NCI-H510A (cell line): ENCODE measurements at regions not wholly inside any gene's neighbourhood (a gene's known extent, or its start where the extent isn't known, plus 50 kb on each side); places are given as distances from the start of the nearest gene placed in this dataset.

Experiments used
- DNase-seq: peaks from one replicate; lab custom pipeline; 2025; lab: John Stamatoyannopoulos, UW

DNA sequence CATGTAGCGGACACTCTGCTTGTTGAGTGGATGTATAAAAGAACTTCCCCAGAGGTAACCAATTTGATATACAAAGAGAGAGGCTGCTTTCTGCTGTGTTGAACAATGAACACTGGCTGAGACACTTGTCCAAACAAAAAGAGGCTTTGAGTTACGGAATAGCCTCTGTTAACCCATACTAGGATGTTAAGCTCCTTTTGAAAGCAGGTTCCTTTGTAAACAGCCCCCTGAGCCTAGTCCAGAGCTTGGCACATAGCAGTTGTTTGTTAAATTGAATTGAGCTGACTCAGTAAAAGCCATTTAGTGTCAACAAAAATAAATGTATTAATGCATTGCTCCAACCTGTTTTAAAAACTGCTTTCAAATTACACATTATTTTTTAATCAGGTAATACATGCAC, 200.1 kb downstream of the MZT1 start:
- no peak for DNase-seq

DNA sequence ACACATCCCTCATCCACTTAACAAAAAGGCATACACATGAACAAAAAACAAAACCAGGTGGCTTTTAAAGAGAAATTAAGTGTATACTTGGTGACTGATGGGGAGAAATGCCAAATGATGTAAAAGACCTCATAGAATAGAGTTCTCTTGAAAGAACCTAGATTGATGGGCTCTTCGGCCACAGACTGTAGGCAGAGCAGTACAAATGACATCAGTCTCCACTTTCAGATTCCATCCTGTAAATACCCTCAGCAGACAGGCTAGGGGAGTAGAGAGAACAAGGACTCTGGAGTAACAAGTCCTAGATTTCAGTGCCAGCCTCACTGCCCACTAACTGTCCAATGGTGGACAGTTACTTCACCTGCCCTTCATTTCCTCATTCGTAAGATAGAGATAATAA, 203.8 kb downstream of the MZT1 start:
- DNase-seq = no peak

DNA sequence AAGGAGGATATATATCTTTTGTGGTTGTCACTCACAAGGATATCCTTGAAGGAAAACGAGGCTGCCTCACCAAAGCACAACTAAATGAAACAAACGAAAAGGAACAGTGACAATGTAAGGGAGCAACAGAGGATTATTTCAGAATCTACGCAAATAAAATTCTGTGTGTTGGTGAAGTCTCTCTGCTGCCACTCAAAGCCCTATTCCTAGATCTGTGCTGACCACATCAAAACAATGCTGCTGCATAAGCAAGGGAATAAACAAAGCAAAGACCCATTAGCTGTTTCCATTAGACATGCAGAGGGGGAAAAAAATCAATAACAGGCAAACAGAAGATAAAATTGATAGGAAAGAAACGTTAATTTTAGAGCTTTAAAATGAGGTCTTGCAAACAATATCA, 204.4 kb downstream of the MZT1 start:
- no peak for DNase-seq

DNA sequence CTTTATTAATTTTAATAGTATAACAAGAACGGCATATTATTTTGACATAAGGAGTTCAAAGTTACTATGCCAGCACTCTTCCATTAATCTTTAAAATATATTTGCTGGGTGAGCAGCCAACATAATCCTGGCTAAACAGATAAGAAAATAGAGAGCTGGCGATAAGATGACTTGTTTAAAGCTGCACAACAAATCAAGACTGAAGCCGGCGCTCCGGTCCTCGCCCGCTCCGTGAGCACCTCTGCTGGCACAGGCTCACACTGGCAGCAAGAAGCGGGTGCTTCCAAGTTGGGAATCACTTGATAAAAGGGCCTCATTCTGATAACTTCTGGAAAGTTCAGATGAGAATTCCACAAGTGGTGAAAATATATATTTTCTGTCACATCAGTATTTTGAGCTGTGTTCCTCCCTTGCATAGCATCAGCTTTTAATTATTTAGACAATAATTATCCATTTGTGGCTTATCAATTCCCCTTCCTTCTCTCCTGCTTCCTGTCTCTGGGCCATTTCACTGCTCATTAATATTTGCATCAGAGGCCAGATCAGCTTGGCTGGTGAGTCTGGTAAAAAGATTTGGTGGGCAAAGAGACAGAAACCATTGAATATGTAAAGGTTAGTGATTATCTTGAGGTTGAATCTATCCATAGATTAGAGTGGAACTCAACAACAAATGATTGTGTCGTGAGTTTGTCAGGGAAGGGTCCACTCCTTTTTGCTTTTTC, 205.3 kb downstream of the MZT1 start:
- no peak for DNase-seq

DNA sequence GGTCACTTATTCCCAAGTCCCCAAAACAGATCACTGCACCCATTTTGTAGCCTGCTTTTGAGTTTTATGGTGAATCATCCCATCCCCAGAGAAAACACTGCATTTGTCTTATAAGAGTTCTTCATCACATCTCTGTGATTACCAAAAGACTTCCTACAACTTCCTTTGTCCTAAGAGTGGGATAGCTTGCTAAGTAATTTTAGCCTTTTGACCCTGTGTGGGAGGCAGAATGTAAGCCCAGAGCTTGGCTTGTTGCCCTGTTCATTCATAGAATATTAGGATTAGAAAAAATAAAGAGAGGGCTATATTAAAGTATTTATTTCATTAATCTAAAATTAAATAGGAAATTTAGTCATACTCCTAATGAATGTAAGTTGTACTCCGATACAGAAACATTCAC, 213.3 kb downstream of the MZT1 start:
- DNase-seq = no peak

DNA sequence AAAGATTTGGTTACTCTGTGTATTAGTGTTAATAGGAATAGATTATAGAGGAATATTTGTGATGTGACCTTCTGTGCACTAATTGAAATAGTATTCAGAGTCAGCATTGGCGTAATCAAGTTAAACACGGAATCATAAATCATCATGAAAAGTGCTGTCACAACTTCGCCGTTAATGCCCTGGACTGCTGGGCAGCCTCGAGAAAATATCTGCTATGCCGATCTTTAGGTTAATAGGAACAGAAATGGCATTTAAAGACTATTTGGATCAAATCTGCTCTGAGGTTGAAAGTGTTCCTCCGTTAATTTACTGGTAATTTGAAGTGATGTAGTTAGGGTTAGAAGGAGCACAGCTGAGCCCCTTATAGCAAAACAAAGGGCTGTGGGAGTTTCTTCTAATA, 219.0 kb downstream of the MZT1 start:
- DNase-seq = no peak

DNA sequence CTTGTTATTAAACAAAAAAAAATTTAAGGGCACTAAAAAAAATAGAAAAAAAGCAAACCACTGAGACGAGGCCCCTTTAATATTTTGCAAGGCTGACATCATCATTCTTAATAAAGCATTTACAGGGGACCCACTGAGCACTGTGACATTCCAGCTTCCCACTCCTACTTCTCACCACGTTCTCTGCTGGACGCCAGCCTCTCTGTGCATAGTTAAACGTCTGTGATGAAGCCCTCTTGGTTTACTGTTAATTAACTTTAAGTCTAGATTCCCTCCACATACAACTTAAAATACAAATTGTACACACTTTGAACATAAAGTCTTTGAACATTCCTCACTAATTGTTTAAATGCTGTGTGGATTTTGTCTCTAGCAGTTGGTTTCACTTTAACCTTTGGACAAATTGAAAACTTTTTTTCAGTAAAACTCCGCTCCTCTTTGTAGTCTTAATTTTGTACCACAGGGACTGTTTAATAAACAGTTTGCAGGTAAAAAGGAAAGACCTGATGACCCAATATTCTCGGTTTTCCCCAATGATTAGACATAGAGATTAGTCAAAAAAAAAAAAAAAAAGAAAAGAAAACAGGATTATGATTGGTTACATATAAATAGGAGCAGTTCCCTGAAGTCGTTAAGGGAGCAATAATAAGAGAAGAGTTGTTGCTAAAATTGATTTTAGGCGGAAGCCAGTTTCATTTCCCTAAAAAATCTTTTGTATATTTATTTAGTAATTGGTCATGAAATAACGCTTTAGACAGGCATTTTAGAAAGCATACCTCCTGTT, 219.8 kb downstream of the MZT1 start:
- DNase-seq = no peak

DNA sequence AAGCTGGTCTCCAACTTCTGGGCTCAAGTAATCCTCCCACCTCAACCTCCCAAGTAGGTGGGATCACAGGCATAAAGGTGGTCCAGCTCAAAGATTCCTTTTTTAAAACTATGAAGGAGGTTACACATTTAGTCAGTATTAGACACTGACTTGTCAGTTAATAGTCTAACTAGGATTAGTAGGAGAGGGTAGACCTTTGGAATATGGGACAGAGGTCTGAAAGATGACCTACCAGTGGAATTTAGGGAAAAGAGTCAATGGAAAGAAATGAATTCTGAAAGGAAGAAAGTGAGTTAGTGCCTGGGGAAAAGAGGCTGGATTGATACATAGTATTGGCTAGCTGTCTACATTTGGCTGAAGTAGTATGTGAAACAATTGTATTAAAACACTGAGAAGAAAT, 220.7 kb downstream of the MZT1 start:
- no peak for DNase-seq

DNA sequence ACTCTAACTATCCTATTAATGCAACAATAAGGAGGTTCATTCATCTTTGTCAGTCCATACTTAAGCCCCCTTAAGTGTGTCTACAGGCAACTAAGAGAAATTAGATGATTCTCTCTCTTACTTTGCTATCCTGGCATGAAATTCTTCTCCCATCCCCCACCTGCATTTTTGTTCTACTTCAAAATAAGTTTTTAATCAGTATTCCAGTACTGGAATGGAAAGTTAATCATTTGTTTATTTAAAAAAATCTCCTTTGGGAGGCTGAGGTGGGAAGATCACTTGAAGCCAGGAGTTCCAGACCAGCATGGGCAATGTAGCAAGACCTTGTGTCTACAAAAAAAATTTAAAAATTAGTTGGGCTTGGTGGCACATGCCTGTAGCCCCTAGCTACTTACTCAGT, 222.1 kb downstream of the MZT1 start:
- no peak for DNase-seq

DNA sequence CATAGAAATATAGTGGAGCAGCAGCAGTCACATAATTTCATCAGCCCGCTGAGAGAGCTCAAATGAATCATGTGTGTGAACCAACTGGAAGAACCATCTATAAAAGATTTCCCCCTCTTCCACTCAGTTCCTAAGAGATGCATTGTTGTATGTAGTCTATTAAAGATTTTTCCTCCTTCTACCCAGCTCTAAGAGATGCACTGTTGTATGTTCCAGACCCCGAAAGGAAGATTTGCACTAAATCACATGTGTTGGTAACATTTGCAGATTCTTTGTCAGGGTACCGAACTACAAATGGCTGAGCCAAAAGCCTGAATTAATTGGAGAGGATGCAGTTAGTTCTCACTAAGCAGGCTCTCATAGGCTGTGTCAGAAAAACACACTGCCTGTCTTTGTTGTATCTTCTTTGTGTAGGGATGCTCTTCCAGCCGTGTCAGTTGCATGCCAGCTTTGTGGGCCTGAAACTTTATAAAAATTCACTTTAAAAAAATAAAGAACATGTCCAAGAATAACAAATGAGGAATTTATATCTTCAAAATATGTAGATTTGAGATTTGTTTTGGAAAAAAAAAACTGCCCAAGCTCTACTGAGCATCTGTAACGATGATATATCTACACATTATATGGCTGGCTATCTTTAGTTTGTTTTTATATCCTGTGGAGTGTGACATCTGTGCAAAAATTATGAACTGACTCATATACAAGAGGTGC, 223.1 kb downstream of the MZT1 start:
- DNase-seq = no peak

DNA sequence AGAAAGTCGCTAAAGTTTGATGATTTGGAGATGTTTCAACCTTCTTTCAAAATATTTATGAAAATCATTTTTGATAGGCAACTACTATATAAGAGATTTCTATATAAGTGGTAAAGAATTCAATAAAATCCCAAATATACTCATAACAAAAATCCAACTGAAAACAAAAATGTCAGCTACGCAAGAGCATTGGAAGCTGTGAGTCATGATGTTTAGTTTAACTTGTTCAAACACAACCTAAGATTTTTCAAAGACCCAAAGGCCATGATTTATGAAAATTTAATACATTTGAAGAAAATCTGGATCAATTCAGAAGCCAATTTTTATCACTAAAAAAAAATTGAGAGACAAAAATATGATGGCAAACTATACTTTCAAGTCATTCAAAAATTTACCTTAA, 226.6 kb downstream of the MZT1 start:
- DNase-seq = no peak

DNA sequence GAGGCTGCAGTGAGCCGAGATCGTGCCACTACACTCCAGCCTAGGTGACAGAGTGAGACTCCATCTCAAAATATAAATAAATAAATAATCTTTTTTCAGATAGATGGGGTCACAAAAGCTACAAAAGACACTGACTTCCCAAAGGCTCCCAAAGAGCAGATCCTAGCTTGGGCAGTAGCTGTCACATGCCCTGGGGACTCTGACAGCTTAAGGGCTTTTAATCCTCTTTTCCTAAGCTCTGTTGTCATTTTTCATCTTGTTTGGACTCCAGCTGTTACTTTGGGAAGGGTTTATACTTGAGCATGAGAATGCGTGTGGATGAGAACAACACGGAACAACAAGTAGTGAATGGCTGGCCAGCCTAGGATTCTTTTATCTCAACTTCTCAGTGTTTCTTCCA, 231.7 kb downstream of the MZT1 start:
- no peak for DNase-seq

DNA sequence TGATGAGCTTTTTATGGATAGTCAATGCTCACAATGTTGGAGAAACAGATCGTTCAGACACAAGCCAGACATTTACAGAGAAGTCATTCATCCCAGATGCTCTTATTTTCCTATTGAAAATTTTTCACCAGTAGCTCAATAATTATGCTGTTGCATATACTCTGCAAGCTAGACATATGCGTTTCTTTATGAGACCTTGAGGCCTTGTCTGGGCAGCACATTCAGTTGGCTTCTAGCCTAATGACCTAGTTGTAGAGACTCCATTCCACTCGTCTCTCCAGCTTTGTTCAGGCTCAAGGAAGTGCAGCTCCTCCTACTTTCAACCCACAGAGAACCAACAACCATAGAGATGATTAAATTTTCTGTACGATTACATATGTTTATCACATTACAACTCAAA, 237.7 kb downstream of the MZT1 start:
- no peak for DNase-seq

DNA sequence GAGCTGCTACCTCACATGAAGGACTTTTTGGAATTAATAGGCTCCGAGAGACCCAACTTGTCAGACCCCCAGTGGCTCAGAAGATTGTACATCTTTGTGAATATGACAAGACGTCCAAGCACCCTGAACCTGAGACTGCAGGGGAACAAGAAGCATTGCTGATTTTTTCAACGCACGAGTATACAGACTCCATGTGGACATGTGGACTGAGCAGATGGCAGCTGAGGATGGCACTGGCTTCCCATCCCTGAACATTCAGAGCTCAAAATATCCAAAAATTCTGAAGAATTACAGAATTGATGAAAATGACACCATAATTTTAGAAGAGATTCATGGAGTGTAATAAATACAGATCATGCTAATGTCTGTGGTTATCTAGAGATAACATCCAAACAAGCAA, 254.1 kb downstream of the MZT1 start:
- no peak for DNase-seq

DNA sequence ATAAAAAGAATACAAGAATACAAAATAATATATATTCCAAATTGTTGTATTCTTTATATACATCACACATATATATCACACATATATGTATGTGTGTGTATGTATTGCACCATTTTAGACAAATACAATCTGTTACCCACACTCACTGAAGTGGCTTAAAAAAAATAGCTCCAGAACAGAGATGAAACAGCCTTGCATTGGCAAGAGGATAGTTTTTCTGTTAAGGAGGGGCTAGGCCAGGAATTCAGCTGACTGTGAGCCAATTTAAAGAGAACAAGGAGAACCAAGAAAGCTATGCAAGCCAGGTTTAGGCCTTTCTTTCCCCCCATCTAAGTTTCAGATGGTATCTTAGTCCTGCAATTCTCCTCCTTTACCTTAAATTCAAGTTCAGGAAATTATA, 257.5 kb downstream of the MZT1 start:
- DNase-seq = no peak

DNA sequence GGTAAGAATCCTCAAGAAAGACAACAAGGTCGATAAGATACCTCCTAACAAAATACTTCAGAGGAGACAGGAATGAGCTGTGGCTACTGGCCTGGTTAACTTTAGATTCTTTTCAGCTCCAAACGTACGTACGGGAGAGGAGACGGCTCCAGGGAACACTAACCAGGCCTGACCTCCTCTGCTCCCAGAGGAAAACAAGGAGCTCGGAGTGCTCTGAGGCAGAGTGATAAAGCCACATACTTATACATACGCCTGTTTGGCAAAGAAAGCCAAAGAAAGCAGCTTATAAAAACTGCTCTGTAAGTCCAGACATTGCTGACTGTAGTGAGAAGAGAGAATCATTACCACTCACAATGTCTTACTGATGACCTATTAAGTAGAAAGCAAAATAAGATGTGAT, 263.9 kb downstream of the MZT1 start:
- DNase-seq = no peak

DNA sequence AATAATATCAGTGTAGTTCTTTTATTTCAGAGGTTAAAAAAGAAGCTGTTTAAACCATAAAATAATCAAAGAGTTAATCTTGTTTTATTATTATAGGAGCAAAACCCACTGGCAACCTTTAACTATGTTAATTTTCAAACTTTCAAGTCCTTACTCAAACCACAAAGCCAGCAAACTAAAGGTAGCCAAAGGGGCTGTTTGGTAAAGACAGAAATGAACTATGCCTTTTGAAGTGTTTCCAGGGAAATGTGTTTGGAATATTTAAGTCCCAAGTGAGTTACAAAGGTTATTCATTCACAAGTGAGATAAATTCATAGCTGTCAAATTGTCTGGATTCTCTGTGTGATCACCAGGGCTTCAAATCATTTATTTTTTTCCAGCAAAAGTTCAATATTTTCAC, 264.7 kb downstream of the MZT1 start:
- no peak for DNase-seq

DNA sequence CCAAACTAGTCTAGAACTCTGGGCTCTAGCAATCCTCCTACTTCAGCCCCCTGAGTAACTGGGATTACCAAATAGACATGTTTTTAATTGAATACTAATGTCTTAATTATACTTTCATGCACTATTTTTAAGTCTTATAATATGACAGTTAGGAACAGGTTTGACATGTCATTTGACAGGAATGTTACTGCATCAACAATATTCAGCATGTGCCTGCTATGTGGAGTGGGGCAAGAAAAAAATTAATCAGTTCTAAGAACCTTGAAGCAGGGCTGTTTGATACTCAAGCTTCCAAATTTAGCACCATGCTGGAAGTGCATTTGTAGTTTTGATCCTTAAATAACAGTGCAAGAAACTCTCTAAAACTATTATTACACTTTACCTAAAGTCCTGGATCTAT, 265.3 kb downstream of the MZT1 start:
- DNase-seq = no peak

DNA sequence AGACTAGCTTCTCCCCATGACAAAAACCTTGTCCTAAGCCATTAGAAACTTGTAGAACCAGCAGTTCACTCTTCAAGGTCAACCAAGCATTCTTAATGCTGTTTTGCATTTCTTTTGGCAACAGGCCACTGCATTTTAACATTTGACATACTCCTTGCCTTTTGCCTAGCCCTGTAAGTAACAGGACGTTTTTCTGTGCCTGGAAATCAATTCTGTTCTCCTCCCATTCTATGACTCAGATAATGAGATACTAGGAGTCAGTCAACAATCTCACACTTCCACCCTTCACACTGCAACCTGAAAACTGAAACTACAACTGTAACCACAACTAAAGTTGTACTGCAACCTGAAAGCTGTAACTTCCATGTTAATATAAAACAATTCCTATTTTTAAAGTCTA, 268.7 kb downstream of the MZT1 start:
- DNase-seq = no peak

DNA sequence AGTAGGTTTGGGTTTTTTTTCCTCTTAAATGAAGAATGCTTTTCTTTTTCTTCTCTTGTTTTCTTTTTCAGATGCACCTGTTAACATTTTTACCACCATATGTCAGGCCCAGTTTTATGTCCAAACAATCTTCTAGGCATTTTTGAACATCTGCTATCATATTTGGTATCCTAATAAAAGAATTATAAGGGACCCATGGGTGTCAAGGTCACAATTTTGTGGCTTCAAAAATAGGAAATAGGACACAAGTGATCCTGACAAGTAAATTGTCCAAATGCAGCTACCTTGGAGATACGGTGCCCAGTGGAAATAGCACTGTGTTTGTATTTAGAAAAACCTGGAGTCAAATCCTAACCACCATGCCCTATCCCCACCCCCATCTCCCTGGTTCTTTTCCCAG, 270.3 kb downstream of the MZT1 start:
- no peak for DNase-seq

DNA sequence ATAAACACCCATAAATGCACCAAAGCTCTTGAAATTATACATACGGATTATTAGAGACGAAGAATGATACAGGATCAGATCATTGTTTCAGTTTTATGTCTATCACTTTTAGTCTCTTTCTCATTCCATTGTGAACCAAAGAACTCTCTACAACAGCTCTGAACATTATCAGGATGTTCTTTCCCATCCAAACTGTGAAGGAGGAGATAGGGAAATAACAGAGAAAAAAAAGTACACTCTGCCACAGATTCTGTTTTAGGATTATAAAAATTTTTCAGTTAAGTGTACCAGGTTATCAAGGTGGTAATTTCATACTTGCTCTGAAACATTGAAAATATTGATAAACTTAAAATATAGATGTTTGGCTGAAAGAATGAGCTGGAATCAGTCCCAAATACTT, 270.9 kb downstream of the MZT1 start:
- no peak for DNase-seq

DNA sequence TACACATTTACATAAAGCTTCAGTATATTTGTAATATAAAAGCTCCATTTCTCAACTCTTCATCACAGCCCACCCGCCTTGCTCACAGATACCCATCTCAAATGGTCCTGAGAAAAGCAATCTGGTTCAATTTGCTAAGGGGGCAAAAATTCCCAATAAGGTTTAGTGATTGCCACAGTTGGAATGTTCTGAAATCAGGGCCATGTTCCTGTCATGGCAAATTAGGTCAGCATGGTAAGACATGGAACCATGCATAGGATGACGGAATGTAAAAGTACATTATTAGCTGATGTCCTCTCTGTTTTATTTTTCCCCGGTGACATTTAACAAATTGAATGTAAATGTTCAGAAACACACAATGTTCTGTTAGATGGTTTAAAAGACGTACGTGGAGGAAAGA, 274.3 kb downstream of the MZT1 start:
- no peak for DNase-seq

DNA sequence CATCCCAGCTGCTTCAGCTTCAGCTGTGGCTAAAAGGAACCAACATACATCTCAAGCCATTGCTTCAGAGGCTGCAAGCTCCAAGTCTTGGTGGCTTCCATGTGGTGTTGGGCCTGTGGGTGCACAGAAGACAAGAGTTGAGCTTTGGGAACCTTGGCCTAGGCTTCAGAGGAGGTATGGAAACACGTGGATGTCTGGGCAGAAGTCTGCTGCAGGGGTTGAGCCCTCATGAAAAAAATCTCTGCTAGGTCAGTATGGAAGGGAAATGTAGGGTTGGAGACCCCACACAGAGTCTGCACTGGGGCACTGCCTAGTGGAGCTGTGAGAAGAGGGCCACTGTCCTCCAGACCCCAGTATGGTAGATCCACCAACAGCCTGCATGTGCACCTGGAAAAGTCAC, 279.3 kb downstream of the MZT1 start:
- no peak for DNase-seq
